GM23338 (cell line): ENCODE measurements at regions not wholly inside any gene's neighbourhood (a gene's known extent, or its start where the extent isn't known, plus 50 kb on each side); places are given as distances from the start of the nearest gene placed in this dataset.

Source experiments
- ATAC-seq: fragments of 200-7000 bp; cut with Tn5 transposase; 3 replicates; pipeline ENCODE4 v1.9.1; 2020
- DNase-seq: peaks from one replicate; pipeline ENCODE4 v3.0.0-alpha.2; 2015; ENCODE audit warnings: low spot score
- H2AFZ ChIP-seq: fragments of 200-600 bp; sonication (generic); 2 replicates; pipeline ENCODE4 v1.8.0; 2016; ENCODE audit warnings: antibody characterized with exemption, mild to moderate bottlenecking, moderate library complexity
- H3F3A ChIP-seq: fragments of 200-600 bp; sonication (generic); replicated peaks from 2 replicates; pipeline ENCODE4 v1.8.0; 2017; ENCODE audit warnings: antibody characterized with exemption, mixed run types, low read depth
- H3K27ac ChIP-seq: fragments of 200-600 bp; sonication (generic); 2 replicates; pipeline ENCODE4 v1.6.1; 2016; ENCODE audit warnings: low read depth
- H3K27me3 ChIP-seq: fragments of 200-600 bp; sonication (generic); 2 replicates; pipeline ENCODE4 v1.8.0; 2016; ENCODE audit warnings: mild to moderate bottlenecking, mixed run types, moderate library complexity; ENCODE audit not compliant: insufficient read depth
- H3K36me3 ChIP-seq: fragments of 200-600 bp; sonication (generic); 2 replicates; pipeline ENCODE4 v1.8.0; 2016; ENCODE audit warnings: mild to moderate bottlenecking; ENCODE audit not compliant: insufficient read depth
- H3K4me1 ChIP-seq: fragments of 200-600 bp; sonication (generic); 2 replicates; pipeline ENCODE4 v1.8.0; 2016; ENCODE audit warnings: mild to moderate bottlenecking, moderate library complexity; ENCODE audit not compliant: insufficient read depth
- H3K4me2 ChIP-seq: fragments of 200-600 bp; sonication (generic); 2 replicates; pipeline ENCODE4 v1.7.1; 2017; ENCODE audit warnings: mixed run types
- H3K4me3 ChIP-seq: fragments of 200-600 bp; sonication (generic); 2 replicates; pipeline ENCODE4 v1.6.1; 2016; ENCODE audit warnings: mixed run types
- H3K79me2 ChIP-seq: fragments of 200-600 bp; sonication (generic); replicated peaks from 2 replicates; pipeline ENCODE4 v1.8.0; 2017; ENCODE audit warnings: mild to moderate bottlenecking; ENCODE audit not compliant: insufficient read depth
- H3K9me2 ChIP-seq: fragments of 200-600 bp; sonication (generic); 2 replicates; pipeline ENCODE4 v1.8.0; 2017; ENCODE audit not compliant: insufficient read depth
- H4K20me1 ChIP-seq: fragments of 200-600 bp; sonication (generic); replicated peaks from 2 replicates; pipeline ENCODE4 v1.8.0; 2017; ENCODE audit warnings: mild to moderate bottlenecking; ENCODE audit not compliant: insufficient read depth
- H3K27ac Mint-ChIP-seq: 2 replicates; pipeline ENCODE4 v1.8.0; 2020; ENCODE audit warnings: inconsistent platforms, mild to moderate bottlenecking, moderate library complexity, mixed read lengths
- H3K27me3 Mint-ChIP-seq: 3 replicates; pipeline ENCODE4 v1.8.0; 2022; ENCODE audit warnings: low read depth, mild to moderate bottlenecking, moderate library complexity, mixed read lengths, inconsistent platforms; ENCODE audit not compliant: insufficient read depth, poor library complexity
- H3K36me3 Mint-ChIP-seq: 3 replicates; pipeline ENCODE4 v1.8.0; 2021; ENCODE audit warnings: low read depth, mild to moderate bottlenecking, inconsistent platforms, moderate library complexity, mixed read lengths
- H3K4me1 Mint-ChIP-seq: 3 replicates; pipeline ENCODE4 v1.8.0; 2020; ENCODE audit warnings: mild to moderate bottlenecking, inconsistent platforms, mixed read lengths
- H3K4me3 Mint-ChIP-seq: 3 replicates; pipeline ENCODE4 v1.8.0; 2021; ENCODE audit warnings: moderate library complexity, mild to moderate bottlenecking, inconsistent platforms, mixed read lengths
- H3K9me3 Mint-ChIP-seq: 3 replicates; pipeline ENCODE4 v1.8.0; 2020; ENCODE audit warnings: moderate library complexity, mild to moderate bottlenecking, inconsistent platforms, mixed read lengths
- ETS1 ChIP-seq: IDR thresholded peaks from 2 replicates; pipeline ENCODE4 v1.6.1; 2016; ENCODE audit warnings: antibody characterized with exemption
- EZH2 ChIP-seq: fragments of 200-600 bp; sonication (generic); IDR thresholded peaks from one replicate; pipeline ENCODE4 v1.8.0; 2017; ENCODE audit warnings: antibody characterized with exemption, mild to moderate bottlenecking, low read depth; ENCODE audit not compliant: unreplicated experiment
- EZH2phosphoT487 ChIP-seq: fragments of 200-600 bp; sonication (generic); IDR thresholded peaks from one replicate; pipeline ENCODE4 v1.8.1; 2018; ENCODE audit warnings: antibody characterized with exemption; ENCODE audit not compliant: unreplicated experiment
- JUNB ChIP-seq: IDR thresholded peaks from one replicate; pipeline ENCODE4 v1.6.1; 2016; ENCODE audit warnings: antibody characterized with exemption; ENCODE audit not compliant: unreplicated experiment
- POLR2AphosphoS5 ChIP-seq: IDR thresholded peaks from 2 replicates; pipeline ENCODE4 v1.6.1; 2016; ENCODE audit warnings: antibody characterized with exemption, low read depth
- STAT1 ChIP-seq: IDR thresholded peaks from one replicate; pipeline ENCODE4 v1.6.1; 2016; ENCODE audit warnings: antibody characterized with exemption; ENCODE audit not compliant: unreplicated experiment
- ZNF114 ChIP-seq: fragments of 250-450 bp; sonication (Bioruptor Pico); IDR thresholded peaks from 2 replicates; pipeline ENCODE4 v1.5.0; 2020; ENCODE audit warnings: mild to moderate bottlenecking, moderate library complexity
- ZNF462 ChIP-seq: fragments of 250-450 bp; sonication (Bioruptor Pico); IDR thresholded peaks from 2 replicates; pipeline ENCODE4 v1.5.0; 2020; ENCODE audit warnings: mild to moderate bottlenecking, moderate library complexity

- no peaks in the 10 kb centered on the region for H3K79me2 ChIP-seq
- peaks cover 3% of the 10 kb centered on the region; the same call in 2 of the 3 replicates for H3K36me3 Mint-ChIP-seq
- H3K4me2 ChIP-seq = no peak overlapping the region
- H3K9me3 Mint-ChIP-seq = peaks cover 19% of the 10 kb centered on the region
- no peaks in the 10 kb centered on the region; the same call in 1 of the 2 replicates for H3K36me3 ChIP-seq
- TF ChIP-seq ZNF462 = no peak
- no peak for TF ChIP-seq ETS1
- no peak for TF ChIP-seq ZNF114 (CRISPR knock-in tag)
- no peak for TF ChIP-seq STAT1
- no peak for TF ChIP-seq EZH2phosphoT487
- no peak for TF ChIP-seq JUNB
- TF ChIP-seq POLR2AphosphoS5 = no peak
- no peak for TF ChIP-seq EZH2
- no peak overlapping the region for H3K27ac Mint-ChIP-seq
- no peaks in the 10 kb centered on the region for H3F3A ChIP-seq
- ATAC-seq (no peak), DNase-seq (no peak)
- peaks cover 10% of the 10 kb centered on the region for H3K27me3 Mint-ChIP-seq
- H3K4me1 Mint-ChIP-seq = peaks cover 4% of the 10 kb centered on the region; the same call in 2 of the 3 replicates
- H3K4me1 ChIP-seq = no peaks in the 10 kb centered on the region
- no peaks in the 10 kb centered on the region for H4K20me1 ChIP-seq
- no peaks in the 10 kb centered on the region for H3K27me3 ChIP-seq
- no peak overlapping the region for H3K27ac ChIP-seq
- no peaks in the 10 kb centered on the region for H3K9me2 ChIP-seq
- H2AFZ ChIP-seq = no peak overlapping the region
- no peak overlapping the region for H3K4me3 ChIP-seq
- H3K4me3 Mint-ChIP-seq = no peak overlapping the region
Measured at GRCh38 chr4:8709729-8710360, 117.3 kb downstream of the CPZ start.
